ENCODE measurements at regions not wholly inside any gene's neighbourhood (a gene's known extent, or its start where the extent isn't known, plus 50 kb on each side); places are given as distances from the start of the nearest gene placed in this dataset.

GRCh38 chr6:29884261-29884660 is 56.6 kb downstream of the HLA-G start:
- DNase-seq (ENCODE audit: low spot score), result no peak

GRCh38 chr6:29886701-29887100 is 55.6 kb upstream of the HLA-A start:
- no peak for DNase-seq (ENCODE audit: low spot score)

- DNase-seq (ENCODE audit: low spot score), result no peak
Measured at GRCh38 chr6:29887330-29887818, 55.0 kb upstream of the HLA-A start.

GRCh38 chr6:29887819-29888776 is 54.2 kb upstream of the HLA-A start:
- peak; percentile 62 for DNase-seq (ENCODE audit: low spot score)
